ENCODE measurements at regions not wholly inside any gene's neighbourhood (a gene's known extent, or its start where the extent isn't known, plus 50 kb on each side); places are given as distances from the start of the nearest gene placed in this dataset.

DNA sequence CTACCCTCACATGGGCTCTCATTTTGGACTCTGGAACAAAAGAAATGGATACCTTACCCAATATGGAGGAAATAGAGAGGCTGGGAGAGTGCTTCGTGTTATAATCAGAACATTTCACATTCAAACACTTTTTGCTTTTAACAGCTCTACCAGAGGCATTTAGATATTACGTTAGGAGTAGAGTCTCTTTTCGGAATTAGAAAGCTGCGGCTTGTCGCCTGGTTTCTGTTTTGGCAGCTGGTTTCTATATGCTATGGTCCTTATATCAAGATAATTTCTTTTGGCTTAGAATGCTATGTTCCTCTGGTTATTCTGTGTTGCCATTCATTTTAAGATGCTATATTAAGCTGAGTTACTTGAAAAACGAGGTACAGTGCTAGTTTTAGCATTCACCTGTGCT is 392.8 kb upstream of the GALNT5 start:
- DNase-seq (no peak), ATAC-seq (no peak)
- no peak overlapping the region for H3K27ac ChIP-seq
- no peaks in the 10 kb centered on the region for H3K36me3 ChIP-seq
- H3K4me1 ChIP-seq, result no peaks in the 10 kb centered on the region
- H3K9me3 ChIP-seq, result no peaks in the 10 kb centered on the region
- peaks cover 0 to 6% (median 0%) of the 10 kb centered on the region in 7 donors for H3K27me3 ChIP-seq
- WGBS, 2 donors, result 76 to 78% methylated on average over 6 of the region's 6 CpGs
- intact Hi-C loops (cut with DNase I), result no loop called here
- TF ChIP-seq, protein P1, sequence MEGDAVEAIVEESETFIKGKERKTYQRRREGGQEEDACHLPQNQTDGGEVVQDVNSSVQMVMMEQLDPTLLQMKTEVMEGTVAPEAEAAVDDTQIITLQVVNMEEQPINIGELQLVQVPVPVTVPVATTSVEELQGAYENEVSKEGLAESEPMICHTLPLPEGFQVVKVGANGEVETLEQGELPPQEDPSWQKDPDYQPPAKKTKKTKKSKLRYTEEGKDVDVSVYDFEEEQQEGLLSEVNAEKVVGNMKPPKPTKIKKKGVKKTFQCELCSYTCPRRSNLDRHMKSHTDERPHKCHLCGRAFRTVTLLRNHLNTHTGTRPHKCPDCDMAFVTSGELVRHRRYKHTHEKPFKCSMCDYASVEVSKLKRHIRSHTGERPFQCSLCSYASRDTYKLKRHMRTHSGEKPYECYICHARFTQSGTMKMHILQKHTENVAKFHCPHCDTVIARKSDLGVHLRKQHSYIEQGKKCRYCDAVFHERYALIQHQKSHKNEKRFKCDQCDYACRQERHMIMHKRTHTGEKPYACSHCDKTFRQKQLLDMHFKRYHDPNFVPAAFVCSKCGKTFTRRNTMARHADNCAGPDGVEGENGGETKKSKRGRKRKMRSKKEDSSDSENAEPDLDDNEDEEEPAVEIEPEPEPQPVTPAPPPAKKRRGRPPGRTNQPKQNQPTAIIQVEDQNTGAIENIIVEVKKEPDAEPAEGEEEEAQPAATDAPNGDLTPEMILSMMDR (IDR thresholded peaks at IDR 0.05), result no peak
- no peak overlapping the region for H3K4me3 ChIP-seq

DNA sequence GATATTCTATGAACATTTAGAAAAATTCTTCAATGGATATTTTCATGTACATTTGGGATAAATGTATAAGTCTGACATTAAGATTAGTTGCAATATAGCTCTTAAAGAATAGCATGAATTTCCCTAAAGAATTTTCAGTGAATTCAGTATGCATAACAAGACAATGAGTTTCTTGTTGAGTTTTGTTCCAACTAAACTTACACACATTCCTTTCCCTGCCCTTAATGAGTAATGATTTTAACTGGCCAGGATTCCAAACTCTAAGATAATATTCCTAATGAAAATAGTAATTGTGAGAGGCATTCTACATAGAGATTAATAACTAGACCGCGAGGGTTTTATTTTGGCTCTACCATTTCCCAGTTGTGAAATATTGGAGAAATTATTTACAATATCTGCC is 390.3 kb upstream of the GALNT5 start:
- WGBS, 2 donors, result 77 to 78% methylated on average over 2 of the region's 2 CpGs
- Histone ChIP-seq H3K4me3 (no peak overlapping the region), H3K4me1 (no peaks in the 10 kb centered on the region), H3K9me3 (no peaks in the 10 kb centered on the region), H3K27ac (no peak overlapping the region), H3K36me3 (no peaks in the 10 kb centered on the region), H3K27me3 (peaks cover 0 to 3% (median 0%) of the 10 kb centered on the region in 7 donors)
- TF ChIP-seq, protein P1 (IDR thresholded peaks at IDR 0.05), result no peak
- ATAC-seq (no peak), DNase-seq (no peak)
- intact Hi-C loops (cut with DNase I), result no loop called here

DNA sequence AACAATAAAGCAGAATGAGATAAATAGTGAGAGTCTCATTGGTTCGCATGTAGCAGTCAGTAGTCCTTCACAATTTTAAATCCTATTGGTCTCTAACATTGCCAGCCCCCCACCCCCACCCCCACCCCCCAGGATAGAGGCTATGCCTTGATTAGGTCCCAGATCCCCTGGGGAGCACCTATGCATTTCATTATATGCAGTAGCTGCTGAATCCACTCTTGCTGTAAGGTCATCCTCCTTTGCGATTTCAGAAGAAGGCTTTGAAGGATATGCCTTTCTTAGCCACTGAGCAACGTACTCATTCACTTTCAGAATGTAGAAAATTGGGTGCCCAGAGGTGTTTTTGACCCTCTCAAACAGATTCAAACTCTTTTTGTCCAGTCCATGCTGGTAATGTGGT is 382.8 kb upstream of the GALNT5 start:
- WGBS, 2 donors, result 31 to 33% methylated on average over 3 of the region's 3 CpGs
- intact Hi-C loops (cut with DNase I), result no loop called here
- Histone ChIP-seq H3K36me3 (no peaks in the 10 kb centered on the region), H3K27ac (no peak overlapping the region), H3K4me3 (no peak overlapping the region), H3K9me3 (no peaks in the 10 kb centered on the region), H3K27me3 (no peaks in the 10 kb centered on the region), H3K4me1 (no peaks in the 10 kb centered on the region)
- ATAC-seq (no peak), DNase-seq (no peak)
- TF ChIP-seq, protein P1 (IDR thresholded peaks at IDR 0.05), result no peak

DNA sequence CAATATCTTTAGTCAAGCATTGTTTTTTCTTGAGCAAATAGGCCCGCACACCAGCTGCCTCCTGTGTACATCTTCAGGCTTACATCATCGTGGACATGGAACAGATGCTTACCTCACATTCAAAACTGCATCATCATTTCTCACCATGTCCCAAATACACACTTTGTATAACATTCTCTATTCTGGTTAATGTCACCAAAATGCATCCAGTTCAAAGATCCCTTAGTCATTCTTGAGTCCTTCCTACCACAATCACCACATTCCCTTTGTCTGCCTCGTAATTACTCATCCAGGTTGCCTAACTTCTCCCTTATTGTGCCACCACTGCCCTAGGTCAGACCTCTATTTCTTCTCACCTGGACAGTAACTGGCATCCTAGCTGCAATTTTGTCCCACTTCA is 373.7 kb upstream of the GALNT5 start:
- Histone ChIP-seq H3K27me3 (no peaks in the 10 kb centered on the region), H3K4me1 (no peaks in the 10 kb centered on the region), H3K27ac (no peak overlapping the region), H3K4me3 (no peak overlapping the region), H3K36me3 (no peaks in the 10 kb centered on the region), H3K9me3 (peaks cover 0 to 4% (median 0%) of the 10 kb centered on the region in 11 donors)
- WGBS, 2 donors, result 90 to 94% methylated on average over 3 of the region's 3 CpGs
- TF ChIP-seq, protein P1 (IDR thresholded peaks at IDR 0.05), result no peak
- no peak for DNase-seq
- intact Hi-C loops (cut with DNase I), result loop anchor here in 1 of 10 donors (10.0 kb wide), 1 partner anchor 311 kb away; no protein-coding TSS in a partner anchor
- ATAC-seq, result no peak
